IPS-NIHi7 (cell line): ENCODE measurements at regions not wholly inside any gene's neighbourhood (a gene's known extent, or its start where the extent isn't known, plus 50 kb on each side); places are given as distances from the start of the nearest gene placed in this dataset.
A peak's percentile ranks its signal among the peaks of the same experiment; 100 is the strongest.

Experiments used
- DNase-seq: peaks from one replicate; pipeline ENCODE4 v3.0.0; 2012; ENCODE audit warnings: mixed read lengths; ENCODE audit errors: extremely low spot score

- no peak for DNase-seq
Measured at GRCh38 chr11:35077709-35078469, 61.1 kb upstream of the CD44 start.

- DNase-seq = no peak
Measured at GRCh38 chr11:35078470-35078735, 60.6 kb upstream of the CD44 start.

- DNase-seq = no peak
Measured at GRCh38 chr11:35079611-35080010, 59.4 kb upstream of the CD44 start.

- DNase-seq = peak; percentile 79
Measured at GRCh38 chr11:35082321-35083180, 56.4 kb upstream of the CD44 start.

- no peak for DNase-seq
Measured at GRCh38 chr11:35083181-35083430, 55.9 kb upstream of the CD44 start.

- peak; percentile 53 for DNase-seq
Measured at GRCh38 chr11:35083431-35084238, 55.3 kb upstream of the CD44 start.

GRCh38 chr11:35084817-35085440 lies 54.0 kb upstream of the CD44 start:
- DNase-seq = no peak

GRCh38 chr11:35085531-35086165 lies 53.3 kb upstream of the CD44 start:
- no peak for DNase-seq

- no peak for DNase-seq
Measured at GRCh38 chr11:35087648-35088047, 51.3 kb upstream of the CD44 start.

- no peak for DNase-seq
Measured at GRCh38 chr11:35088226-35088625, 50.7 kb upstream of the CD44 start.

GRCh38 chr11:35088676-35089075 lies 50.3 kb upstream of the CD44 start:
- DNase-seq = no peak
